Gastrocnemius medialis (tissue), 4 donors: ENCODE measurements at regions not wholly inside any gene's neighbourhood (a gene's known extent, or its start where the extent isn't known, plus 50 kb on each side); places are given as distances from the start of the nearest gene placed in this dataset.

Experiments
- POLR2A ChIP-seq, 2 donors: fragments of 450-650 bp; IDR thresholded peaks; one replicate each; pipeline ENCODE4 v1.6.1; 2017; ENCODE audit warnings: antibody characterized with exemption in 2 of 2, mild to moderate bottlenecking in 2 of 2, moderate library complexity in 2 of 2
- TF ChIP-seq, protein P1 (sequence below), 5 experiments: fragments of 450-650 bp in 3 of 5; fragments of 200-600 bp in 2 of 5; sonication (generic) in 2 of 5; IDR thresholded peaks in 4 of 5; conservative IDR thresholded peaks in 1 of 5; 1 replicate in 4 of 5; 2 replicates in 1 of 5; pipeline ENCODE4 v1.5.1; 2016 to 2019; ENCODE audit warnings: antibody characterized with exemption in 5 of 5, mild to moderate bottlenecking in 3 of 5, moderate library complexity in 3 of 5

DNA sequence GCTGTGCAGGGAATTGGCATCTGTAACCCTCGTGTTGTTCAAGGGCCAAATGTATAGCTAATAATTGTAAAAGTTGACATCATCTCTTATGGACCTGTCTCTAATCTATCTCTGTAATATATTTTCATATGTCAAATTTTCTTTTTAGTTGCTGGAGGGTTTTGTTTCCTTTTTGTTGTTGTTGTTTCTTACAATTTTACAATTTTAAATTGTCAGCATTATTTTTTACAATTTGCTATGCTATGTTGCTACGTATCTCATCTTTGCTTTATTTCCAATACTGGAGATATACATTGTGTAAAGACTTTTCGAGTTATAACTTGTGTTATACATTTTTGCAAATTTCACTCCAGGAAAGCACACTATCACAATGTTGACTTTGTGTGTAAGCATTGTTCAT lies 290.2 kb upstream of the SP4 start:
- TF ChIP-seq POLR2A (IDR thresholded peaks at IDR 0.05): no peak
- TF ChIP-seq, protein P1, sequence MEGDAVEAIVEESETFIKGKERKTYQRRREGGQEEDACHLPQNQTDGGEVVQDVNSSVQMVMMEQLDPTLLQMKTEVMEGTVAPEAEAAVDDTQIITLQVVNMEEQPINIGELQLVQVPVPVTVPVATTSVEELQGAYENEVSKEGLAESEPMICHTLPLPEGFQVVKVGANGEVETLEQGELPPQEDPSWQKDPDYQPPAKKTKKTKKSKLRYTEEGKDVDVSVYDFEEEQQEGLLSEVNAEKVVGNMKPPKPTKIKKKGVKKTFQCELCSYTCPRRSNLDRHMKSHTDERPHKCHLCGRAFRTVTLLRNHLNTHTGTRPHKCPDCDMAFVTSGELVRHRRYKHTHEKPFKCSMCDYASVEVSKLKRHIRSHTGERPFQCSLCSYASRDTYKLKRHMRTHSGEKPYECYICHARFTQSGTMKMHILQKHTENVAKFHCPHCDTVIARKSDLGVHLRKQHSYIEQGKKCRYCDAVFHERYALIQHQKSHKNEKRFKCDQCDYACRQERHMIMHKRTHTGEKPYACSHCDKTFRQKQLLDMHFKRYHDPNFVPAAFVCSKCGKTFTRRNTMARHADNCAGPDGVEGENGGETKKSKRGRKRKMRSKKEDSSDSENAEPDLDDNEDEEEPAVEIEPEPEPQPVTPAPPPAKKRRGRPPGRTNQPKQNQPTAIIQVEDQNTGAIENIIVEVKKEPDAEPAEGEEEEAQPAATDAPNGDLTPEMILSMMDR (IDR thresholded peaks at IDR 0.05 in 4 of 5, conservative IDR thresholded peaks at IDR 0.05 in 1 of 5): no peak
